HG03135 (cell line): ENCODE measurements at regions not wholly inside any gene's neighbourhood (a gene's known extent, or its start where the extent isn't known, plus 50 kb on each side); places are given as distances from the start of the nearest gene placed in this dataset.

Experiments
- ATAC-seq: cut with Tn5 transposase; IDR thresholded peaks from one replicate; pipeline ENCODE4 v1.9.1; 2021; ENCODE audit warnings: mild to moderate bottlenecking, moderate library complexity; ENCODE audit not compliant: unreplicated experiment

DNA sequence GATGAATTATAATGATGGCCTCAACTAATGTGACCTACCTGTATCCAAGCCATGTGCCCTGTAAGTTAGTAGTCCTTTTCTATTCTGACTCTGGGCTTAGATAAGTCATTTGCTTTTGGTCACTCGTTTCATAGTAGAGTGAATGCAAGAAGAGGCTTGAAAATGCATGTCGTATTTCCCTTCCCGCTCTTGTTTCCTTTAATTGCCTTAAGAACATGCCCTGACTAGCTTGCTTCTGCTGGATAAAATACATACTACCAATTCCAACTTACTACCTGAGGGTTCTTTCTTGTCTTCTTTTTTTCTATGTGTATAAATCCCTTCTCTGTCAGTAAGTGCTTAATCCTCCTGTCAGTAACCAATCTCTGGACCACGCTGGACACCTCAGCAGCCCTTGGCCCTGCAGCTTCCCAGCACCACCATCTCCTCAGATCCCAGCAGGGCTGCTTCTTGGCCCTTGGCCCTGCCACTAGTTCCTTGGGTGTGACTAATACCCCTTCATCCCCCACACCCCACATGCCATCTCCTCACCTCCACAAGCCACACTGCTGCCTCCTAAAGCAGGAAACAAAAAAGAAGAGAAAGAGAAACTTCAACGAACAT lies 771.7 kb downstream of the IGSF11 start:
- no peak for ATAC-seq

DNA sequence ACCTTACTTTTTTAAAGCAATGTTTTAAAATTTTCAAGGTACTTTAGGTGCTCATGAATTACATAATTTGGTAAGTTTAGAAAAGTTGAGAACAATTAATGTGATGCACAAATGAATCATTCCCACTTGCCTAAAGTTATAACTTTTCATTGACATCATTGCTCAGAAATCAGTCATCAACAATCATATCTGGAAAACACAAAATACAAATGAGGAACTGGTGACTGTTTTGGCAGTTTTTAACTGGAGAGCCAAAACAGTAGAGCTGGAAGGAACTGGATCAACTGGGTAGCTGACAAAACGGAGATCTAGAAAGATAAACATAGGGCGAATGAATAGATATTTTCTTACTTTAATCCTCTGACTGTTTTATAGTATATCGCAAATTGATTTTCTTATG lies 767.1 kb downstream of the IGSF11 start:
- ATAC-seq, result no peak

DNA sequence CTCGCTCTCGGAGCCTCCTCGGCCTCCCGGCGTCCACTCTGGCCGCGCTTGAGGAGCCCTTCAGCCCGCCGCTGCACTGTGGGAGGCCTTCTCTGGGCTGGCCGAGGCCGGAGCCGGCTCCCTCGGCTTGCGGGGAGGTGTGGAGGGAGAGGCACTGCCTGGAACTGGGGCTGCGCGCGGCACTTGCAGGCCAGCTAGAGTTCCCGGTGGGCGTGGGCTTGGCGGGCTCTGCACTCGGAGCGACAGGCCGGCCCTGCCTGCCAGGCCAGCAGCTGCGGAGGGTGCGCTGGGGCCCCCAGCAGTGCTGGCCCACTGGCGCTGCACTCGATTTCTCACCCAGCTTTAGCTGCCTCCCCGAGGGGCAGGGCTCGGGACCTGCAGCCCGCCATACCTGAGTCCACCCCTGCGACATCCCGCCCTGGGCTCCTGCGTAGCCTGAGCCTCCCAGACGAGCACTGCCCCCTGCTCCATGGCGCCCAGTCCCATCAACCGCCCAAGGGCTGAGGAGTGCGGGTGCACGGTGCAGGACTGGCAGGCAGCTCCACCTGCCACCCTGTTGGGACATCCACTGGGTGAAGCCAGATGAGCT lies 765.0 kb downstream of the IGSF11 start:
- no peak for ATAC-seq

DNA sequence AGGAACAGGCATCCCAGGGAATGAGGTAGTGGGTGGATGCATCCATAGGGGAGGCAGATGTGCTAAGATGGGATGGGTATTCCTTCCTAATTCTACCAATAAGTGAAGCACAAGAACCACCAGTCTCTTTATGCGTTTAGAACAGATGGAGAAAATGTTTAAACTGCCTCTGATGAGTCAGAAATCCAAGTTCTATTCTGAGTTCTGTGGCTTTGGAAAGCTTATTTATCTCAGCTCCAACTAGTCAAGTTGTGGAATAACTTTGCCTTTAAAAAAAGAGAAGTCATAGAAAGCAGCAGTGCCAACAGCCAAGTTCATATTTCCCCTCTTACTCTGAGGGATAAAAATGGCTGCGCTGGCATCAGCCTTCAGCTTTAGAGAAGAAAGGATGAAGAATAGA lies 761.7 kb downstream of the IGSF11 start:
- no peak for ATAC-seq

DNA sequence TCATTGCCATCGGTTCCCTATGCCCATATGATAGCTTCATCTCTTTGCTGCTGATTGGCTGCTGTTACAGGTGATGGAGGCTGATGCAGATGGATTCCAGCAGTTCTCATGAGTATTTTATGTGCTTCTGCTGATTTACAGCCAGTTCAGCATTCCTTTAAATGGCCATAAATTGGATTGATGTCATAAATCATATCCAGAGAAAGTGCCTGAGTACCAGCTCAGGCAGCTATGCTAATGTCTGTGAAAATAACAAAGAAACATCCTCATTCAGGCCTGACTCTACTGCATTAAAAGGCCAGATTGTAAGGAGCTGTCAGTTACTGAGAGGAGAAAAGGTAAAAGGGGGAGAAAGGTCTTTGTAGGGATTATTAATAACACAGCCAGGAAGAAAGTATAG lies 756.8 kb downstream of the IGSF11 start:
- ATAC-seq, result no peak

DNA sequence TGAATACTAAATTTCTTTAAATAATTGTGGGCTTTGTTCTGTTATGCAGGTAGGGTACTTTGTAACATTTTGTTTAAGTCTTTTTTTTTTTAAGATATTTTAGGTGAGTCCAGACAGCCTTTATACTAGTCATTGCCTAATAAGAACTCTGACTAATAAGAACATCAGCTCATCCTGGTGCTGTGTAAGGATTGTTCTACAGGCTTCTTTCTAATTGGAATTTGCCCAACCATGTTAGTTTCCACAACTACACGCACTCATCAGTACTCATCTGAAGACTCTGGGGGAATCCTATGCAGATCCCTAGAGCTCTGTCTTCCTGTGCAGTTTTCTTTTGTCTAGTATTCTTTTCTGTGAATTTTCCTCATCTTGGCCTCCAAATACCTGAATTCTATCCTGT lies 741.8 kb downstream of the IGSF11 start:
- no peak for ATAC-seq

DNA sequence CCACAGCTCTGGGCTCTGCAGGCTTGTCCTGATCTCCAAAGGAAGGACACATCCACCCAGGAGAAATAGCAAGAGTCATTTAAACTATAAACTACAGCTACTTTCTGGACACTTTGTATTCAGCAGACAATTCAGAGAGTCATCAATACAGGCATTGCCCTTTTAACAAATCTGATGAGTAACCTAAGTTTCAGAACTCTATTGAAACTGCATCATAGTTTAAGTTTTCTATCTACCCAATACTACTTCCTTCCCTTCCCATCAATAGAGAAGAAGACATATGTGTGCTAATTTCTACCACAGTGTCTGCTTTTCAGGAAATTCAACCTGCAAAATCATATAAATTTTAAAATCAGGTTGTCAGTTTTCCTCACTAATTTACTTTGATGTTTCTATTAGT lies 736.5 kb downstream of the IGSF11 start:
- ATAC-seq, result no peak

DNA sequence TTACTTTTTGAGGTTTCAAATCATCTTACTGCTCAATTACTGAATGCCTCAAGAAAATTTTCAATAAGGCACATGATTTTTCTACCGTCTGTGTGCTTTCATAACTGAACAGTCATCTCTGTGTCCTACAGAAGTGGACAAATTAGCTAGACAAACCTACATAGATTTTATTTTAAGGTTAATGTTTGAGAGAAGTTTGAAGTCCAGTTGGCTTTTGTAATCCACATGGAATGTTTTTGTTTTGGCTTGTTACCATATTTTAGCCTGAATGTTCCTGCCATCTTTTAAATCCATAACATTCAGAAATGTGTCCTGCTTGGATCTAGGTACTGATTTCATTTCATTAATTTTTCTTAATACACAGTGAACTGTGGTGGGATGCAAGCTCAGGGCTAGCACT lies 730.1 kb downstream of the IGSF11 start:
- ATAC-seq, result no peak

DNA sequence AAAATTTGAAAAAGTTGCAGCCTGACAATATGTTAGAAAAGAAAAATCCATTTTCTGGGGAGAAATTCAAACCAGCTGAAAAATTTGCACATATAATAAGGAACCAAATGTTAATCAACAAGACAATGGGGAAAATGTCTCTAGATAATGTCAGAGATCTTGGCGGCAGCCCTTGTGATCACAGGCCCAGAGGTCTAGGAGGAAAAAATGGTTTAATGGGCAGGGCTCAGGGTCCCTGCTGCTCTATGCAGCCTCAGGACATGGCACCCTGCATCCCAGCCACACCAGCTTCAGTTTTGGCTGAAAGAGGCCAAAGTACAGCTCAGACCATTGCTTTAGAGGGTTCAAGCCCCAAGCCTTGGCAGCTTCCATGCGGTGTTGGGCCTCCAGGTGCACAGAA lies 701.9 kb downstream of the IGSF11 start:
- ATAC-seq, result no peak

DNA sequence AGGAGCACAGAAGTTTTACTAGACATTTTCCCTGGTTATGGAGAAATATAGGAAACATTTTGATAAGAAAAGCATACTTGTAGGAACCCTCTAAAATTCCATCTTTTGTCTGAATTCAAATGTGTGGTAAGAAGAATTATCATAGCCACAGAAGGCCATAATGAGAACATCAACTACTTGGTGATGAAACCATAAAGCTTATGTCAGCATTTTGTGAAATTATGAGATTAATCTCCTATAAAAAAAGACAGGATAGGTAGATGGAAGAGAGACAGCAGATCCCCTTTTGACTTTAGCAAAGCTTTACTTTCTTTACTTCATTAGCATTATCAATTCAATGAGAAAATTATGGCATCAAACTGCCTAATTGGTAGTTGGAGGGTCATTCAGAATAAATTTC lies 697.0 kb downstream of the IGSF11 start:
- no peak for ATAC-seq

DNA sequence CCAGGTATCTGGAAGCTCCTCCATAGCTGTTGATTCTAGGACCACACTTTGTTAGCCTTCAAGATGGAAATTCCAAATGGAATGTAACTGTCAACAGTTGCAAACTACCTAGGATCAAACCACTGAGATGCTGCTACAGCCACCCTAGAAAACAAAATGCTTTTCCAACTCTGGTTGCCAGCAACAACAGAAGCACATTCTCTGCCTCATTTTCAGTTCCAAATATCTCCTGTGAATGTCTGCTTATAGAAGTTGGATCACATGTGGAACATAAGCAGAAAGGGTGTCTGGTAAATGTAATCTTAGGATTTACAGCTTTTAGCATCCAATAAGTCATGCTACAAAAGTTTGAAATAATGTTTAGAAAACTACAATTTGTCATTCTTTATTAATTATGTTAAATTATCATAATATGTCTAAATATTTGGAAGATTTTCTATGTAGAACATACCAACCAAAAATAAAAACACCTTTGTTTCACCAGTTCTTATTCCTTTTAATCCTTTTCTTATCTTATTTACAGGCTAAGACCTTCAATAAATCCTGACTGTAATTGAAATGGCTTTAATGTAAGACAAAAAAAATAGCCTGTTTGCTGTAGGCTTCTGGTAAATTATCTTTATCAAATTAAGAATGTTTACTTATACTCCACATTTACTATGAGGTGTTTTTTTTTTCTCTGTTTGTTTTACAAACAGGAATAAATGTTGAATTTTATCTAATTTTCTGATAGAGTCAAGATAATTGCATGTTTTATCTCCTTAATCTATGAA lies 687.1 kb downstream of the IGSF11 start:
- no peak for ATAC-seq

DNA sequence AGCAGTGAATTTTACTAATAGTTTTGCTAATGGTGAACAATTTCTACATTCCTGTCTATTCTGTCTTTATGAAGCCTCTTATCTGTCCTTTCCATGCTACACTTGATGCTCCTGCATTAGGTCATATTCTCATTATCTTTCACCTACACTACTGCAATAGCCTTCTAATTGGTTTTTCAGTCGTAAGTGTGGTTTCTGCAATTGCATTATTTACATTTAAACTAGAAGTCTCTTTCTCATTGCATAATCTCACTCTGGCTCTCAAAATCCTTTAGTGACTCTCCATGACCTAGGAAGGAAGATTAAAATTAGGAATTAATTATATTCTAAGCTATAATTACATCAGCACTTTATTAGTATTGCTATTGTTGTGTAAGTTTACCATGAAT lies 686.5 kb downstream of the IGSF11 start:
- ATAC-seq, result no peak

DNA sequence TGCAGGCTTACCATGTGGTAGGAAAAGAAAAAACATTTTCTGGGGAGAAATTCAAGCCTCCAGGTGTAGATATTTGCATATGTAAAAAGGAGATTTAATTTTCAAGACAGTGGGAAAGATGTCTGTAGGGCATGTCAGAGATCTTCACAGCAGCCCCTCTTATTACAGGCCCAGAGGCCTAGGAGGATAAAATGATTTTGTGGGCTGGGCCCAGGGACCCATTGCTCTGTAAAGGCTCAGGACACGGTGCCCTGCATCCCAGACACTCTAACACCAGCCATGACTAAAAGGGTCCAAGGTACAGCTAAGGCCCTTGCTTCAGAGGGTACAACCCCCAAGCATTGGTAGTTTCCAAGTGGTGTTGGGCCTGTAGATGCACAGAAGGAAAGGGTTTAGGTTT lies 680.1 kb downstream of the IGSF11 start:
- ATAC-seq, result no peak

DNA sequence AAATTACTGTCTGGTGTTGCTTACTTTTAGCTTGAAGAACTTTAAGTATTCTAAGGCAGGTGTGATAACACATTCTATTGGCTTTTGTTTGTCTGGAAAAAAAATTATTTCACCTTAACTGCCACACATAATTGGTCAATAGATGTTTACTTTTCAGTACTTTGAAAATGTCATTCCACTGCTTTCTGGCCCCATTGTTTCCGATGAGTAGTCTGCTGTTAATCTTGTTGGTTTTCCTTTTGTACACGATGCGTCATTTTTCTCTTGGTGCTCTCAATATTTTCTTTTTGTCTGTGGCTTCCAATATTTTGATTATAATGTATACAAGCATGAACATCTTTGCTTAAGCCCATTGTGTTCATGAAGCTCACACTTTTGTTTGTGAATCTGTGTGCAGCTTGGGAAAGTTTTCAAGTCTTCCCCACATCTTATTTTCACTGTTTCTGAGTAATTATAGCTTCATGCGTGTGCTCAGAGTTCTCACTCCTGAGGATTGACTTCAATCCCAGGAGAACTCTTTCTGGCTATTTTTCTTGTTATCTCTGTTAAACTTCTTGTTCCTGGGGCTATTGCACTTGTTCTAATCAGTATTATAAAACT lies 664.7 kb downstream of the IGSF11 start:
- no peak for ATAC-seq

DNA sequence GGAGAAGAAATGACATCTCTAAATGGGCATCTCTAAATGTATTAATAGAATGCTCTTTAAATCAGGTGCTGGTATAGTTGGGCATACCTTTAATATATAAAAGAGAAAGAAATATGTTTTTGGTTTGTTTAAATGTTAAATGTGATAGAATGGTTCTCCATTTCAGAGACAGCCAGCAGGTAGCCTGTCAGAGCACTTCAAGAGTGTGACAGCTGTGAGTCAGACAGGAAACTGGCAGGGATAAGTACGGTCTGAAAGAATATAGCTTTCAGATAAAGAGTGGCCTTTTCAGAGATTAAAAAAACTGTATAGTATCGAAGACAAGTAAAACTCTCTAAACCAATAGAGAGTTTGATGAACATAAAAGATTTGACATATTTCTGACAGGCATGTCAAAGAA lies 654.1 kb downstream of the IGSF11 start:
- ATAC-seq, result no peak

DNA sequence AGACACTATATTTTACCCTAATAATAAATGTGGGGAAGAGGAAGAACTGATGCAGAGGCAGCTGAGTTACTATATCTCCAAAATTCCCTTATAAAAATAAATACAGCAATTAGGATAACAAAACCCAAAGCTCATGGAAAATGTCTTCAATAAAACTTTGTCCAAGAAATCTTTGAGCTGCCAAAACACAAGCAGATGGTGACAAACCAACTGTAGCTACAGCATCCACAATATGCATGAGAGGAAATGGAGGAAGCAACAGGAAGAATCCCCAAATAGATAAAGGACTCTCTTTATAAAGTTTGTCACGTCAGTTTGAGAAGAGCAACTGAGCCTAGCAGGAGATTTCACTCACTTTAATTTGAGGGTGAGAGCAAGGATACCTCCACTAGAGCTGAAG lies 638.2 kb downstream of the IGSF11 start:
- ATAC-seq, result no peak

DNA sequence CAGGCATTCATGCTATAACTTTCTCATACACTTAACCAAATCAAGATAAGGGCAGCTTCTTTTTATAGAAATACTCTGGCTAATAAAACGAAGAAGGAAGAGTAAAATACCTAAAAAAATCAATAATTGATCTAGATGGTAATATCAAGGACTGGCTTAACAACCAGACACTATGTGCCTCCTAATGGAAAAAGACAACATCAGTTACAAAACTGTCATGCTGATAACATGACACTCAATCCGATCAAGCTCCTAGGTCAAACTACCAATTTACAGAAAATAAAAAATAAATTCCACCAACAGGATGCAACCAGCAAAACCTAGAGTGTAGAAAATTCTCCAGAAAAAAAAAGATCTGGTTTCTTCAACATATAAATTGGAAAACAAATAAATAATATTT lies 634.6 kb downstream of the IGSF11 start:
- no peak for ATAC-seq

DNA sequence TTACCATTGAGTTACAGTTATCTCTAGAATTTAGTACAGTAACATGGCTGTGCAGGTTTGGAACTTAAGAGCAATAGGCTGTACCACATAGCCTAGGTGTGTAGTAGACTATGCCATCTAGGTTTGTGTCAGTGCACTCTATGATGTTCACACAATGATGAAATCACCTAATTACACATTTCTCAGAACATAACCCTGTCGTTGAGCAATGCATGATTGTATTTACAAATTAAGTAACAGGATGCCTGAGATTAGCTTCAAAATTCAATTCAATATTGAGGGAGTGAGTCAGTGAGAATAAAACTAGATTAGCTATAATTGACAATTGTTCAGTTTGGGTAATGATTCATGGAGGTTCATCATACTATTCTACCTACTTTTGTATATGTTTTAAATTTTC lies 633.8 kb downstream of the IGSF11 start:
- ATAC-seq, result no peak

DNA sequence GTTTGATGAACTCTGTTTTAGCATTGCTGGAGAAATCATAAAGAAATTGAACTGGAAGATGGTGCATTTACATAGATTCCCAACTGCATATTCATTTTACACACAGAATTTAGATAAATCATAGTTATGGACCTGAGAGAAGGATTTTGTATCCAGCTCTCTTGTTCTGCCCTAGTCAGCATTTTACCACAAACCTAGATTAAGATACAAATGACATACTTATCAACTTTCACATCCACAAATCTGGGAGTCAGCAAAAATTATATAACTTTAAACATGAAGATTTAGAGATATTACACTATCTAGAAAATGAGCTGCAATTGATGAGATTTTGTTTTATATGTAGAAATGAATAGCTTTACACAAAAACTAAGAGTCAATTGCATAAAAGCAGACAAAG lies 632.8 kb downstream of the IGSF11 start:
- ATAC-seq, result no peak

DNA sequence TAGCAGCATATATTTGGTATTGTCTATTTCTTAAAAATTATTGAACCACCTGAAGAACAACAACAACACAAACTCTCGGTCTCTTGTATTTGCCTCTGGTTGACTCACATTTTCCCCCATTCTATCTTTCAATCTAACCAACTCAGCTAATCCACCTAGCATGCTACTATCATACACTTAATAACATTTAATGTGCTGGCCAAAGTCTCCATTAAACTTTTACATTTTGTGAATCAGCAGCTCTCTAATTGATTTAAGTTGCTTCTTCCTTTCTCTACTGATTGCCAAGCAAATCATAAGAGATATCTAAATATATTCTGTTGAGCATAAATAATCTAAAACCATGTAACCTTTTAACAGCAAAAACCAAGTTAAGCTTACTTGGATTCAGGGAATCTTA lies 631.7 kb downstream of the IGSF11 start:
- ATAC-seq, result no peak

DNA sequence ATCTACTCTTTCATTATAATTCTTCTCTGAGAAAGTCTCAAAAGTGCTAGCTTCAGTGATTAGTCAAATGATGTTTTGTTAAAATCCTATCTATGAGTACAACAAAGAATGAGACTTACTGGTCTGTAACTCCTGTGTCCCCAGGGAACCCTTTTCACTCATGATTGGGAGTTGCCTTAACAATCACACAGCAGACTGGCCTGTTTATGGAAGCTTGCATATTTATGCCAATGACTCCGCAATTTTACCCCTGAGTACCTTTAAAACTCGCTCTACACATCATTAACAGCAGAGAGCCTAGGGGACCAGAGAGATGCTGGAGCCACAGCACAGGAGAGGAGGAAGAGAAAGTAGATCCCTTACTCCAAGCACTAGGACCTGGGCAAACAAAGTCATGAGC lies 628.1 kb downstream of the IGSF11 start:
- ATAC-seq, result no peak

DNA sequence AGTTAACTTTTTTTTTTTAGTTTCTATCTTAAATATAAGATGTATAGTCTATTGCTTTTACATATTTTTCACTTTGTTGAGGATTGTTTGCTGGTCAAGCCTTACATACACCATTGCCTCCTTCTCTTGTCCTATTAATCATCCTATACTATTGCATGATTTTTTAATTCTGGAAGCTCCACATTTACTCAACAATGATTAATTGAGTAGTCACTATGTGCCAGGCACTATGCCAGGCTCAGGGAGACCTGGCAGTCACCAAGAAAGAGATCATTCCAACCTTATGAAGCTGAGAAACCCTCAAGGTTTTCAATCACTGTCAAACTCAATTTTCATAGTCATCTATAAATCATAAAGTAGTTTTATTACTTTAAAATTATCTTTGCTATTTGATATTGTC lies 626.2 kb downstream of the IGSF11 start:
- ATAC-seq, result no peak
